ENCODE measurements at regions not wholly inside any gene's neighbourhood (a gene's known extent, or its start where the extent isn't known, plus 50 kb on each side); places are given as distances from the start of the nearest gene placed in this dataset.

DNA sequence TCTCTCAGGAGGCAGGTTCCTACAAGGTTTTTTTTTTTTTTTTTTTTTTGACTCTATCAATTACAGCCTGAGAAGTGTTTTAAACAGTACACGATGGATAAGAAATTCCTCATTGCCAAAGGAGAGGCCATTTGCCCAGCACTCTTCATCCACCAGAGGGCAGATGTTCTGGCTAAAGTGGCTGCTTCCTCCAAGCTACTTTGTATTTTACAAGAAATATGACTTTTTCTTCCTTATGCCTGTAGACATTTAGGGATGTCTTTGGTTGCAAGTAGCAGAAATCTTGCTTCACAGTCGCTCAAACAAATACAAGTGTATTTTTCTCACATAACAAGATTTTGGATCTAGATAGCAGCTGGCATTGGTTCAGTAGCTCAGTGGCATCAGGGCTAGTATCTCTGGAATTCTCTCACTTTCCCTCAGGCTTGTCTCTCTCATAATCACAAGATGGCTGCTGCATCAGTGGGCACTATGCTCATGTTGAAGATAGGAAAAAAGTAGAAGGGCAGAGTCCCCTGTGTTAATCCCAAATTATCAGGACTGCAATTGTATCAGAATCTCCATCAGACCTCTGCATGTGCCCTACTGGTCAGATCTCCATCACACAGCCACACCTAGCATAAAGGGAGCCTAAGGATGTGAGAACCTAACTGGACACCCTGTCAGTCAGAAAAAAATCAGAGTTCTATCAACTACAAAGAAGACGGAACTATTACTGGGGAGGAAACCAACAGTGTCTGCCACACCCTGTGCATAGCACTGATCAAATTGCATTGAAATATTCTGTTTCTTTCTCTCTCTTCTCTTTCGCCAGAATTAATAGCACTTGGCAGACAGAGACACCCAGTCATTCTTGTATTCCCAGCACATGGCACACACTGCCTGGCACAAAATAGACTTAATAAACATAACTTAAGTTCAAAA lies 138.9 kb upstream of the COL8A1 start:
- Histone ChIP-seq H3K27ac (no peak overlapping the region), H3K4me3 (no peak overlapping the region), H4K20me1 (ENCODE audit: low read depth) (no peaks in the 10 kb centered on the region), H3K9ac (no peak overlapping the region), H3K4me2 (no peak overlapping the region), H3K4me1 (no peaks in the 10 kb centered on the region), H3F3A (ENCODE audit: low read depth) (no peaks in the 10 kb centered on the region), H3K27me3 (no peaks in the 10 kb centered on the region), H2AFZ (replicated peaks) (peak overlapping the region; percentile 70), H3K79me2 (ENCODE audit: low read depth) (no peaks in the 10 kb centered on the region), H3K36me3 (no peaks in the 10 kb centered on the region), H3K9me3 (ENCODE audit: low read depth) (no peaks in the 10 kb centered on the region)
- Mint-ChIP-seq H3K36me3 (no peaks in the 10 kb centered on the region), H3K9me3 (peaks cover 4% of the 10 kb centered on the region), H3K4me1 (no peaks in the 10 kb centered on the region), H3K4me3 (no peak overlapping the region), H3K27ac (no peak overlapping the region), H3K27me3 (ENCODE audit: insufficient read depth, low read depth) (no peaks in the 10 kb centered on the region)
- TF ChIP-seq EZH2phosphoT487 (IDR thresholded peaks at IDR 0.05) (no peak), EZH2 (IDR thresholded peaks at IDR 0.05) (no peak)
- TF ChIP-seq, protein P1, sequence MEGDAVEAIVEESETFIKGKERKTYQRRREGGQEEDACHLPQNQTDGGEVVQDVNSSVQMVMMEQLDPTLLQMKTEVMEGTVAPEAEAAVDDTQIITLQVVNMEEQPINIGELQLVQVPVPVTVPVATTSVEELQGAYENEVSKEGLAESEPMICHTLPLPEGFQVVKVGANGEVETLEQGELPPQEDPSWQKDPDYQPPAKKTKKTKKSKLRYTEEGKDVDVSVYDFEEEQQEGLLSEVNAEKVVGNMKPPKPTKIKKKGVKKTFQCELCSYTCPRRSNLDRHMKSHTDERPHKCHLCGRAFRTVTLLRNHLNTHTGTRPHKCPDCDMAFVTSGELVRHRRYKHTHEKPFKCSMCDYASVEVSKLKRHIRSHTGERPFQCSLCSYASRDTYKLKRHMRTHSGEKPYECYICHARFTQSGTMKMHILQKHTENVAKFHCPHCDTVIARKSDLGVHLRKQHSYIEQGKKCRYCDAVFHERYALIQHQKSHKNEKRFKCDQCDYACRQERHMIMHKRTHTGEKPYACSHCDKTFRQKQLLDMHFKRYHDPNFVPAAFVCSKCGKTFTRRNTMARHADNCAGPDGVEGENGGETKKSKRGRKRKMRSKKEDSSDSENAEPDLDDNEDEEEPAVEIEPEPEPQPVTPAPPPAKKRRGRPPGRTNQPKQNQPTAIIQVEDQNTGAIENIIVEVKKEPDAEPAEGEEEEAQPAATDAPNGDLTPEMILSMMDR (IDR thresholded peaks at IDR 0.05), result peak; percentile 82
- peak; percentile 52 for DNase-seq (ENCODE audit: low spot score)

- Mint-ChIP-seq H3K36me3 (no peaks in the 10 kb centered on the region), H3K27me3 (ENCODE audit: insufficient read depth, low read depth) (no peaks in the 10 kb centered on the region), H3K27ac (no peak overlapping the region), H3K9me3 (peaks cover 4% of the 10 kb centered on the region), H3K4me1 (no peaks in the 10 kb centered on the region), H3K4me3 (no peak overlapping the region)
- no peaks in the 10 kb centered on the region for H3K79me2 ChIP-seq (ENCODE audit: low read depth)
- no peaks in the 10 kb centered on the region for H3K9me3 ChIP-seq (ENCODE audit: low read depth)
- no peak overlapping the region for H3K9ac ChIP-seq
- no peak for DNase-seq (ENCODE audit: low spot score)
- no peak overlapping the region for H3K4me3 ChIP-seq
- no peaks in the 10 kb centered on the region for H4K20me1 ChIP-seq (ENCODE audit: low read depth)
- no peaks in the 10 kb centered on the region for H3K27me3 ChIP-seq
- no peak for TF ChIP-seq EZH2 (IDR thresholded peaks at IDR 0.05)
- no peak for TF ChIP-seq EZH2phosphoT487 (IDR thresholded peaks at IDR 0.05)
- no peaks in the 10 kb centered on the region for H3K4me1 ChIP-seq
- no peak overlapping the region for H3K4me2 ChIP-seq
- no peaks in the 10 kb centered on the region for H3K36me3 ChIP-seq
- no peak overlapping the region for H2AFZ ChIP-seq (replicated peaks)
- no peak overlapping the region for H3K27ac ChIP-seq
- no peaks in the 10 kb centered on the region for H3F3A ChIP-seq (ENCODE audit: low read depth)
Measured at GRCh38 chr3:99498550-99499234, 139.7 kb upstream of the COL8A1 start.

GRCh38 chr3:99487894-99488293 lies 150.5 kb upstream of the COL8A1 start:
- Histone ChIP-seq H3F3A (ENCODE audit: low read depth) (no peaks in the 10 kb centered on the region), H3K4me2 (no peak overlapping the region), H3K9ac (no peak overlapping the region), H2AFZ (replicated peaks) (no peak overlapping the region), H3K36me3 (no peaks in the 10 kb centered on the region), H3K79me2 (ENCODE audit: low read depth) (no peaks in the 10 kb centered on the region), H3K4me3 (no peak overlapping the region), H3K9me3 (ENCODE audit: low read depth) (peaks cover 13% of the 10 kb centered on the region), H4K20me1 (ENCODE audit: low read depth) (no peaks in the 10 kb centered on the region), H3K27me3 (no peaks in the 10 kb centered on the region), H3K4me1 (peaks cover 6% of the 10 kb centered on the region), H3K27ac (no peak overlapping the region)
- Mint-ChIP-seq H3K4me3 (no peak overlapping the region), H3K27ac (no peak overlapping the region), H3K9me3 (peaks cover 19% of the 10 kb centered on the region), H3K4me1 (peaks cover 13% of the 10 kb centered on the region), H3K27me3 (ENCODE audit: insufficient read depth, low read depth) (no peaks in the 10 kb centered on the region), H3K36me3 (no peaks in the 10 kb centered on the region)
- TF ChIP-seq EZH2 (IDR thresholded peaks at IDR 0.05) (no peak), EZH2phosphoT487 (IDR thresholded peaks at IDR 0.05) (no peak)
- TF ChIP-seq, protein P1 (IDR thresholded peaks at IDR 0.05), result no peak
- no peak for DNase-seq (ENCODE audit: low spot score)

Measured in neural progenitor cell (in vitro differentiated cells).